ENCODE measurements at regions not wholly inside any gene's neighbourhood (a gene's known extent, or its start where the extent isn't known, plus 50 kb on each side); places are given as distances from the start of the nearest gene placed in this dataset.
"Not testable (repeated sequence)": the region's sequence is repeated elsewhere in the genome, so short reads cannot be mapped to it uniquely, and the experiment has no call there.

- H3K9ac ChIP-seq (ENCODE audit: low read depth, low read length), result no peak overlapping the region
- no peaks in the 10 kb centered on the region for H3K9me3 ChIP-seq (ENCODE audit: control insufficient read depth, insufficient read depth, low read length)
- no peaks in the 10 kb centered on the region for H3K4me1 ChIP-seq (ENCODE audit: insufficient read depth, low read length)
- no peaks in the 10 kb centered on the region for H3K36me3 ChIP-seq (ENCODE audit: insufficient read depth, low read length)
These were observed 181.8 kb upstream of the GCFC2 start for GRCh38 chr2:75892490-75892889.

- Histone ChIP-seq H3K4me1 (ENCODE audit: insufficient read depth, low read length) (no peaks in the 10 kb centered on the region), H3K9ac (ENCODE audit: low read depth, low read length) (no peak overlapping the region), H3K9me3 (ENCODE audit: control insufficient read depth, insufficient read depth, low read length) (no peaks in the 10 kb centered on the region), H3K36me3 (ENCODE audit: insufficient read depth, low read length) (no peaks in the 10 kb centered on the region)
These were observed 171.8 kb upstream of the GCFC2 start for GRCh38 chr2:75882530-75882929.

GRCh38 chr2:75875606-75876005 is 164.9 kb upstream of the GCFC2 start:
- H3K36me3 ChIP-seq (ENCODE audit: insufficient read depth, low read length); H3K9me3 ChIP-seq (ENCODE audit: control insufficient read depth, insufficient read depth, low read length); H3K4me1 ChIP-seq (ENCODE audit: insufficient read depth, low read length); H3K9ac ChIP-seq (ENCODE audit: low read depth, low read length): not testable (repeated sequence)

GRCh38 chr2:75871762-75872614 is 161.3 kb upstream of the GCFC2 start:
- H3K9ac ChIP-seq (ENCODE audit: low read depth, low read length); H3K9me3 ChIP-seq (ENCODE audit: control insufficient read depth, insufficient read depth, low read length); H3K36me3 ChIP-seq (ENCODE audit: insufficient read depth, low read length); H3K4me1 ChIP-seq (ENCODE audit: insufficient read depth, low read length): not testable (repeated sequence)

GRCh38 chr2:75870651-75871137 is 160.0 kb upstream of the GCFC2 start:
- Histone ChIP-seq H3K4me1 (ENCODE audit: insufficient read depth, low read length) (peaks cover 4% of the 10 kb centered on the region; the same call in 1 of the 2 replicates), H3K9ac (ENCODE audit: low read depth, low read length) (no peak overlapping the region), H3K36me3 (ENCODE audit: insufficient read depth, low read length) (no peaks in the 10 kb centered on the region)

GRCh38 chr2:75870133-75870532 is 159.4 kb upstream of the GCFC2 start:
- Histone ChIP-seq H3K36me3 (ENCODE audit: insufficient read depth, low read length) (no peaks in the 10 kb centered on the region), H3K9me3 (ENCODE audit: control insufficient read depth, insufficient read depth, low read length) (no peaks in the 10 kb centered on the region), H3K9ac (ENCODE audit: low read depth, low read length) (no peak overlapping the region), H3K4me1 (ENCODE audit: insufficient read depth, low read length) (peaks cover 4% of the 10 kb centered on the region; the same call in 1 of the 2 replicates)

More at GRCh38 chr2:75870651-75871137, 160.0 kb upstream of the GCFC2 start:
- no peaks in the 10 kb centered on the region for H3K9me3 ChIP-seq (ENCODE audit: control insufficient read depth, insufficient read depth, low read length)

- Histone ChIP-seq H3K4me1 (ENCODE audit: insufficient read depth, low read length) (peaks cover 4% of the 10 kb centered on the region; the same call in 1 of the 2 replicates), H3K36me3 (ENCODE audit: insufficient read depth, low read length) (no peaks in the 10 kb centered on the region), H3K9ac (ENCODE audit: low read depth, low read length) (no peak overlapping the region), H3K9me3 (ENCODE audit: control insufficient read depth, insufficient read depth, low read length) (no peaks in the 10 kb centered on the region)
These were observed 155.0 kb upstream of the GCFC2 start for GRCh38 chr2:75865702-75866101.

- Histone ChIP-seq H3K4me1 (ENCODE audit: insufficient read depth, low read length) (peaks cover 4% of the 10 kb centered on the region; the same call in 1 of the 2 replicates), H3K36me3 (ENCODE audit: insufficient read depth, low read length) (no peaks in the 10 kb centered on the region), H3K9ac (ENCODE audit: low read depth, low read length) (no peak overlapping the region), H3K9me3 (ENCODE audit: control insufficient read depth, insufficient read depth, low read length) (no peaks in the 10 kb centered on the region)
These were observed 154.4 kb upstream of the GCFC2 start for GRCh38 chr2:75865083-75865482.

GRCh38 chr2:75862547-75862946 is 151.8 kb upstream of the GCFC2 start:
- Histone ChIP-seq H3K9ac (ENCODE audit: low read depth, low read length) (no peak overlapping the region), H3K36me3 (ENCODE audit: insufficient read depth, low read length) (no peaks in the 10 kb centered on the region), H3K9me3 (ENCODE audit: control insufficient read depth, insufficient read depth, low read length) (no peaks in the 10 kb centered on the region; the same call in 1 of the 2 replicates), H3K4me1 (ENCODE audit: insufficient read depth, low read length) (no peaks in the 10 kb centered on the region)

GRCh38 chr2:75853436-75853835 is 142.7 kb upstream of the GCFC2 start:
- H3K36me3 ChIP-seq (ENCODE audit: insufficient read depth, low read length), result no peaks in the 10 kb centered on the region
- no peaks in the 10 kb centered on the region for H3K4me1 ChIP-seq (ENCODE audit: insufficient read depth, low read length)
- H3K9me3 ChIP-seq (ENCODE audit: control insufficient read depth, insufficient read depth, low read length), result peaks cover 9% of the 10 kb centered on the region
- H3K9ac ChIP-seq (ENCODE audit: low read depth, low read length), result no peak overlapping the region

- peaks cover 9% of the 10 kb centered on the region for H3K9me3 ChIP-seq (ENCODE audit: control insufficient read depth, insufficient read depth, low read length)
- H3K36me3 ChIP-seq (ENCODE audit: insufficient read depth, low read length), result no peaks in the 10 kb centered on the region
- no peaks in the 10 kb centered on the region for H3K4me1 ChIP-seq (ENCODE audit: insufficient read depth, low read length)
- no peak overlapping the region for H3K9ac ChIP-seq (ENCODE audit: low read depth, low read length)
These were observed 141.9 kb upstream of the GCFC2 start for GRCh38 chr2:75852639-75853038.

GRCh38 chr2:75846683-75847190 is 136.0 kb upstream of the GCFC2 start:
- Histone ChIP-seq H3K4me1 (ENCODE audit: insufficient read depth, low read length) (no peaks in the 10 kb centered on the region), H3K36me3 (ENCODE audit: insufficient read depth, low read length) (no peaks in the 10 kb centered on the region), H3K9me3 (ENCODE audit: control insufficient read depth, insufficient read depth, low read length) (no peaks in the 10 kb centered on the region), H3K9ac (ENCODE audit: low read depth, low read length) (no peak overlapping the region)

GRCh38 chr2:75844651-75845050 is 133.9 kb upstream of the GCFC2 start:
- no peak overlapping the region for H3K9ac ChIP-seq (ENCODE audit: low read depth, low read length)
- H3K36me3 ChIP-seq (ENCODE audit: insufficient read depth, low read length), result no peaks in the 10 kb centered on the region
- no peaks in the 10 kb centered on the region for H3K4me1 ChIP-seq (ENCODE audit: insufficient read depth, low read length)
- no peaks in the 10 kb centered on the region for H3K9me3 ChIP-seq (ENCODE audit: control insufficient read depth, insufficient read depth, low read length)

- not testable (repeated sequence) for H3K4me1 ChIP-seq (ENCODE audit: insufficient read depth, low read length); H3K9ac ChIP-seq (ENCODE audit: low read depth, low read length); H3K36me3 ChIP-seq (ENCODE audit: insufficient read depth, low read length); H3K9me3 ChIP-seq (ENCODE audit: control insufficient read depth, insufficient read depth, low read length)
These were observed 123.9 kb upstream of the GCFC2 start for GRCh38 chr2:75834588-75834987.

- no peaks in the 10 kb centered on the region; the same call in 1 of the 2 replicates for H3K36me3 ChIP-seq (ENCODE audit: insufficient read depth, low read length)
- no peaks in the 10 kb centered on the region for H3K4me1 ChIP-seq (ENCODE audit: insufficient read depth, low read length)
- H3K9me3 ChIP-seq (ENCODE audit: control insufficient read depth, insufficient read depth, low read length), result no peaks in the 10 kb centered on the region
These were observed 122.7 kb upstream of the GCFC2 start for GRCh38 chr2:75833386-75833785.

More at GRCh38 chr2:75833386-75833785, 122.7 kb upstream of the GCFC2 start:
- H3K9ac ChIP-seq (ENCODE audit: low read depth, low read length), result no peak overlapping the region

All from ES-I3 (cell line).